ENCODE measurements at regions not wholly inside any gene's neighbourhood (a gene's known extent, or its start where the extent isn't known, plus 50 kb on each side); places are given as distances from the start of the nearest gene placed in this dataset.
"Not testable (repeated sequence)": the region's sequence is repeated elsewhere in the genome, so short reads cannot be mapped to it uniquely, and the experiment has no call there.

DNA sequence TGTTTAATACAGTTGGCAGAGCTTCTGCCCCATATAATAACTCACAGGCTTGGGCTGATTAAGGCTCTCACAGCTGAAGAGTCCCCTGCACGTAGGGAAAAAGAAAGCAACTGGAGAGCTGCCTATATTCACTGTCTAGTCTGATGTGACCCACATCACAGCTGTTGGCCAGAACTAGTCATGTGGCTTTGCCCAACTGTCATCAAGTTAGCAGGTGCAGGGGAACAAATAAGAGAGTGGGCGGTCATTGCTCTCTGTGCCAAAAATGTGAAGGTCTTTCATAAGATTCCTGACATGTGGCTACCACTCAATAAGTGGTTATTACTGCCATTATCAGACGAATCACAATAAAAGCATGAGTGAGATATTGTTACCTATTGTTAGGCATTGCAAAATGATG, 665.2 kb downstream of the DOK5 start:
- CTCF ChIA-PET, result no interaction called here
- Mint-ChIP-seq H3K4me3 (no peak overlapping the region), H3K27me3 (ENCODE audit: low read depth) (no peaks in the 10 kb centered on the region), H3K27ac (no peak overlapping the region), H3K9me3 (no peaks in the 10 kb centered on the region), H3K36me3 (ENCODE audit: low read depth) (no peaks in the 10 kb centered on the region), H3K4me1 (ENCODE audit: low read depth) (no peaks in the 10 kb centered on the region)
- intact Hi-C loops (cut with micrococcal nuclease), result no loop called here
- no peak for DNase-seq

DNA sequence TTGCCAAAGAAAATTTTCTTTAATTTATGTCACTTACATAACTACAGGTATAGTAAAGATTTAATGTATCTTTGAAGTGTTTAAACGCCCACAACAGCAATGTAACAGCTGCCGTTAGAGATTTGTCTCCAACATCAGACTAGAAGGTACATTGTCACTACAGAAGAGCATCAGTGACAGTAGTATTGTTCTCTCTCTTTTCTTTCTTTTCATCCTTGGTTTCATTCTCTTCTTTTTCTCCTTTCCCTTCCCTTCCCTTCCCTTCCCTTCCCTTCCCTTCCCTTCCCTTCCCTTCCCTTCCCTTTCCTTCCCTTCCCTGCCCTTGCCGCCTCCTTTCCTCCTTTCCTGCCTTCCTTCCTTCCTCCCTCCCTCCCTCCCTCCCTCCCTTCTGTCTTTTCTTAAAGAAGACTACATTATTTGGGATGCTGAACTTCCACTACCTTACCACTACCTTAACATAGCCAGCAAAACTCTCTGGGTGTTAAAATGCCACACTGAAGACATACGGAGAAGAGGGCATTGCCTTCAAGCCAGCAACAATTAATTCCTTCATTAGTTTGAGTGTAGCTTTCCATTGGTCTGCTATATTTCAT, 663.9 kb downstream of the DOK5 start:
- no peaks in the 10 kb centered on the region for H3K27me3 Mint-ChIP-seq (ENCODE audit: low read depth)
- intact Hi-C loops (cut with micrococcal nuclease), result no loop called here
- no peaks in the 10 kb centered on the region for H3K9me3 Mint-ChIP-seq
- DNase-seq, result no peak
- no peak overlapping the region for H3K4me3 Mint-ChIP-seq
- H3K27ac Mint-ChIP-seq, result no peak overlapping the region
- H3K4me1 Mint-ChIP-seq (ENCODE audit: low read depth), result no peaks in the 10 kb centered on the region
- CTCF ChIA-PET, result no interaction called here
- no peaks in the 10 kb centered on the region for H3K36me3 Mint-ChIP-seq (ENCODE audit: low read depth)

DNA sequence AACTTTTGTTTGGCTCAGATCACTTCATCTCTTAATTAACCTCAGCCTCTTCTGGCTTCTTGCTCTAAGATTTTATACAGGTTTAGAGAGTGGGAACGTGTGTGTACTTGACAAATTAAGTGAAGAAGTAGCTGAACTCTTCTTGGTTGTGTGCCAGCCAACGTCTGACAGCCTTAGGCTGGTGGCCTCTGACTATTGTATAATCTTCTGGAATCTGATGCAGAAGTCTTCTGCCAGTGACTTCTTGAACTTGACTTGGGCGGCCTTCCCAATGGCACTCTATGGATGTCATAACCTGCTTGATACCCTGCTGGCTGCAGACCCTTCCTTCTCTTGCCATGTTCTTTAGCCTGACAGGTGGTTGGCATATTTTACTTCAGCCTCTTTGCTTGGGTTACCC, 660.5 kb downstream of the DOK5 start:
- intact Hi-C loops (cut with micrococcal nuclease), result no loop called here
- no peaks in the 10 kb centered on the region for H3K27me3 Mint-ChIP-seq (ENCODE audit: low read depth)
- no peaks in the 10 kb centered on the region for H3K4me1 Mint-ChIP-seq (ENCODE audit: low read depth)
- no peaks in the 10 kb centered on the region for H3K9me3 Mint-ChIP-seq
- H3K27ac Mint-ChIP-seq, result no peak overlapping the region
- no peak for DNase-seq
- H3K4me3 Mint-ChIP-seq, result no peak overlapping the region
- H3K36me3 Mint-ChIP-seq (ENCODE audit: low read depth), result no peaks in the 10 kb centered on the region
- CTCF ChIA-PET, result no interaction called here

DNA sequence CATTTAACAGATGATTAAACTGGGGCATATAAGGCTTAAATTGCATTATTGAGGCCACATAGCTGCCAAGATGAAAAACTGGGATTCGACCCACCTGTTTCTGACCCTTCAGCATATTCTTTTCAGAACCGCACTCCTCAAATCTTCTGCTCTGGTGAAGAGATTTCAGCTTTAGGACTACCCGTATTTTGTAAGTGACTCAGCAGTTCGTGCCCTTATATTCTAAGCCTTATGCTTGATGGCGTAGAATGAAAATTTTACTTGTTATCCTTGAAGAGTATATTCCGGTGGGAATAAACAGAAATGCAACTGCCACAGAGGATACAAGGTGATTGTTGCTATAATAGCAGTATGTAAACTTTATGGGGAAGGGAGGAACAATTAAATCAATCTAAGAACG, 657.1 kb downstream of the DOK5 start:
- Mint-ChIP-seq H3K36me3 (ENCODE audit: low read depth) (no peaks in the 10 kb centered on the region), H3K9me3 (no peaks in the 10 kb centered on the region), H3K4me1 (ENCODE audit: low read depth) (no peaks in the 10 kb centered on the region), H3K27ac (no peak overlapping the region), H3K4me3 (no peak overlapping the region), H3K27me3 (ENCODE audit: low read depth) (no peaks in the 10 kb centered on the region)
- intact Hi-C loops (cut with micrococcal nuclease), result no loop called here
- CTCF ChIA-PET, result no interaction called here
- no peak for DNase-seq

DNA sequence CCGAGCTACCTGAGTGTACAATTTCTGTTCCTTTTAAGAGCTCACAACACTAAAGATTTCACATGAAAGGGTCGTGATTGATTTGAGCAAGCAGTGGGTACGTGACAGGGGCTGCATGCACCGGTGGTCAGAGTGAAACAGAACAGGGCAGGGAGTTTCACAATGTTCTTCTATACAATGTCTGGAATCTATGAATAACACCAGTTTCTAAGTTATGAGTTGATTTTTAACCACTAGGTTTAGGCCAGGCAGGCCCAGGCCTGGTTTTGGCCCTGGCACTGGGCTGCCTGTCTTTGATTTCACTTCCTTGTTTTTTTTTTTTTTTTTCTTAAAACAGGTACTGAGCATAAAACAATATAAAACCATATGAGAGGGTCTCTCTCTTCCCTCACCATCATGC, 642.2 kb downstream of the DOK5 start:
- CTCF ChIA-PET; H3K27me3 Mint-ChIP-seq (ENCODE audit: low read depth); intact Hi-C loops (cut with micrococcal nuclease); H3K4me3 Mint-ChIP-seq; H3K9me3 Mint-ChIP-seq; H3K27ac Mint-ChIP-seq; H3K4me1 Mint-ChIP-seq (ENCODE audit: low read depth); H3K36me3 Mint-ChIP-seq (ENCODE audit: low read depth); DNase-seq: not testable (repeated sequence)

DNA sequence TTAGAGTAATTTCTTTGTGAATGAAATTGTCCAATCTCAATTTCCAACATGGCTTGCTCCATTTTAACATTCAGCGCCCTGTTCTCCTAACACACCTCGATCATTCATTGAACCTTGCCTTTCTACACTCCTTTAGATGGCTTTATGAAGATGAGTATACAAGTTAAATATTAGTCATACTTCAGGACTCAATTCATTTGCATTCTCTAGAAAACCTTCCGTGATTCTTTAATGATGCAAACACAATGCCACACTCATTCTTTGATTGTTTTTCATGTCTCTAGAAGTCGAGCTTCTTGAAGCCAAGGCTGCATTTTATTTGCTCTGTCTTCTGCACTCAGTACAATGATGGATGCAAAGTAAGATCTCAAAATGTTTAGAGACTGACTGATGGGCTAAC, 641.2 kb downstream of the DOK5 start:
- no peak for DNase-seq
- CTCF ChIA-PET, result no interaction called here
- no peaks in the 10 kb centered on the region for H3K36me3 Mint-ChIP-seq (ENCODE audit: low read depth)
- H3K9me3 Mint-ChIP-seq, result peaks cover 4% of the 10 kb centered on the region
- intact Hi-C loops (cut with micrococcal nuclease), result no loop called here
- H3K4me3 Mint-ChIP-seq, result no peak overlapping the region
- H3K27ac Mint-ChIP-seq, result no peak overlapping the region
- no peaks in the 10 kb centered on the region for H3K4me1 Mint-ChIP-seq (ENCODE audit: low read depth)
- H3K27me3 Mint-ChIP-seq (ENCODE audit: low read depth), result no peaks in the 10 kb centered on the region

DNA sequence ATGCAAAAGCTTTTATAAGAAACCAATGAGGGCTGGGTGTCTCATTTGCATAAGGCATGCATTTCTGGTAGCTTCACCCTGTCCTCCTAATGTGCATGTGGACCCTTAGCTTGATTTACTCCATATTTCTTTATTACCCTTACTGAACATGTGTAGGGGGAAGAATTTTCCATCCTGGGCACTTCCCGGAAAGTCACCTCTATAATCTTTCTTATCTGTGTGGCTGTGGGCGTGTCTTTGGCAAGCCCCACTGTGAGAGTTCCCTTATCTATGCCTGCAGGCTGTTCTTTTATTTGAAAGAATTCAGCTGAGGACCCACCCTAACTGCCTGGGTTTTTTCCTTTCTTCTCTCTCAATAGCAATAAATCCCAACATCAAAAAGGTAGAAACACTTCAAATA, 627.8 kb downstream of the DOK5 start:
- H3K27ac Mint-ChIP-seq, result no peak overlapping the region

DNA sequence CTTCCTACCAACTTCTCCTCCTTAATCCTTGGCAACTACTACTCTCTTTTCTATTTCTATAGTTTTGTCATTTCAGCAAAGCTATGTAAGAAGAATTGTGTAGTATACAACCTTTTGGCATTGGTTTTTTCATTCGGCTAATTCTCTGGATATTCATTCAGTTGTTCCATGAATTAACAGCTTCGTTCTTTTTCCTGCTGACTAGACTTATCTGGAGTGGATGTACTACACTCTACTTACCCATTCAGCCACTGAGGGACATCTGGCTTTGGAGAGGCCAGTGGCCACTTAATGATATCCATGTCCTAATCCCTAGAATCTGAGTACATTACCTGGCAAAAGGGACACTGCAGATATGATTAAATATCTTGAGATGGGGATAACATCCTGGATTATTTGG, 623.9 kb downstream of the DOK5 start:
- Mint-ChIP-seq H3K36me3 (ENCODE audit: low read depth) (no peaks in the 10 kb centered on the region), H3K27ac (no peak overlapping the region), H3K4me3 (no peak overlapping the region), H3K9me3 (peaks cover 6% of the 10 kb centered on the region), H3K4me1 (ENCODE audit: low read depth) (no peaks in the 10 kb centered on the region), H3K27me3 (ENCODE audit: low read depth) (no peaks in the 10 kb centered on the region)
- intact Hi-C loops (cut with micrococcal nuclease), result no loop called here
- DNase-seq, result no peak
- CTCF ChIA-PET, result no interaction called here

More for the DNA sequence above, 627.8 kb downstream of the DOK5 start:
- Mint-ChIP-seq H3K4me3 (no peak overlapping the region), H3K27me3 (ENCODE audit: low read depth) (no peaks in the 10 kb centered on the region), H3K4me1 (ENCODE audit: low read depth) (no peaks in the 10 kb centered on the region), H3K36me3 (ENCODE audit: low read depth) (no peaks in the 10 kb centered on the region), H3K9me3 (peaks cover 6% of the 10 kb centered on the region)
- CTCF ChIA-PET, result interaction anchor here (0.7 kb wide), 1 partner anchor 1705 kb away, joined by 3 read pairs; no protein-coding TSS in a partner anchor
- no peak for DNase-seq
- intact Hi-C loops (cut with micrococcal nuclease), result no loop called here

DNA sequence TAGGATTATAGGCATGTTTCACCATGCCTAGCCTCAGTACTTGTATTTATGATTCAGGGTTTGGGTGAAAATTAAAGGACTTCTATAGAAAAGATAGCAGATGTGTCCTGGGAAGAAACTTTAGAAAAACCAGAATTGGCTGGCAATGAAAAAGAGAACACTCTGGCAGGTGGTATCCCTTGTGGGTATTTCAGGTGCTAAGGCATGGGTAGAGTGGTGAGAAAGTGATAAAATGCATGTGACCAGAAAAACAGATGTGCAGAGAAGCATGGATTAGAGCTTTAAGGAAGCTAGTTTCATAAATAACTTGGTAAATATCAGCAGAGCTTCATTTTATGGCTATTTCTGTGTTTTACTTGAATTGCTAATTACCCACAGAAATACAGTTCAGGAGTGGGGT, 622.2 kb downstream of the DOK5 start:
- CTCF ChIA-PET, result no interaction called here
- DNase-seq, result no peak
- no peaks in the 10 kb centered on the region for H3K36me3 Mint-ChIP-seq (ENCODE audit: low read depth)
- no peaks in the 10 kb centered on the region for H3K27me3 Mint-ChIP-seq (ENCODE audit: low read depth)
- H3K9me3 Mint-ChIP-seq, result peaks cover 6% of the 10 kb centered on the region
- no peaks in the 10 kb centered on the region for H3K4me1 Mint-ChIP-seq (ENCODE audit: low read depth)
- no peak overlapping the region for H3K27ac Mint-ChIP-seq
- intact Hi-C loops (cut with micrococcal nuclease), result no loop called here
- H3K4me3 Mint-ChIP-seq, result no peak overlapping the region

DNA sequence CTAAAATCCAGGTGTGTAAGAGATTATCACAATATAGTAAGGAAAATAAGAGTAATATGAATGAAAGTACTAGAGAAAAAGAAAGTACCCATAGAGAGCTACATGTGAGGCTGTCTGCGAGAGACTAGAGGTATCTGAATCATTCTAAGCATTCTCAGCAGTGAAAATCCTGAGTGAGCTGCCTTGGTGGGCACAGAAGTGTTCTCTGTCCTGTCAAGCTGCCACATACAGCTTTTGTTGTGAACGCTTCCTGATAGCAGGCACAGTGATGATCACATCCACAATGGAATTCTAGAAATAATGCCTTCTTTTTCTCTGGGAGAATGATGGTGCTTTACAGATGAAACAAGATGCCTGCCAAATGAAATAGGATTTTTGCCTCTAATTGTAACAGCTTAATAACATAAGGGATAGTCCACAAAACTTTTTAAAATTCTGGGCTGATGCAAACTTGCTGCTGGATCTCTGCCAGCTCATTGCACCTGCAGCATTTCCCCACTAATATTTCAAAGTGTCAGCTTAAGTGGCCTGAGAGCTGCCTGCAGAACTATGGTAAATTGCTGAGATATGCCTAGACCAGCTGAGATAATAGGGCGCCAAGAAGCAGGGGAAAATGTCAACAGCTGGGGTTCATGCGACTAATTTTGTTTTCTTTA, 620.5 kb downstream of the DOK5 start:
- DNase-seq, result no peak
- Mint-ChIP-seq H3K36me3 (ENCODE audit: low read depth) (no peaks in the 10 kb centered on the region), H3K4me3 (no peak overlapping the region), H3K9me3 (peaks cover 2% of the 10 kb centered on the region), H3K27ac (no peak overlapping the region), H3K4me1 (ENCODE audit: low read depth) (no peaks in the 10 kb centered on the region), H3K27me3 (ENCODE audit: low read depth) (no peaks in the 10 kb centered on the region)
- intact Hi-C loops (cut with micrococcal nuclease), result no loop called here
- CTCF ChIA-PET, result no interaction called here

DNA sequence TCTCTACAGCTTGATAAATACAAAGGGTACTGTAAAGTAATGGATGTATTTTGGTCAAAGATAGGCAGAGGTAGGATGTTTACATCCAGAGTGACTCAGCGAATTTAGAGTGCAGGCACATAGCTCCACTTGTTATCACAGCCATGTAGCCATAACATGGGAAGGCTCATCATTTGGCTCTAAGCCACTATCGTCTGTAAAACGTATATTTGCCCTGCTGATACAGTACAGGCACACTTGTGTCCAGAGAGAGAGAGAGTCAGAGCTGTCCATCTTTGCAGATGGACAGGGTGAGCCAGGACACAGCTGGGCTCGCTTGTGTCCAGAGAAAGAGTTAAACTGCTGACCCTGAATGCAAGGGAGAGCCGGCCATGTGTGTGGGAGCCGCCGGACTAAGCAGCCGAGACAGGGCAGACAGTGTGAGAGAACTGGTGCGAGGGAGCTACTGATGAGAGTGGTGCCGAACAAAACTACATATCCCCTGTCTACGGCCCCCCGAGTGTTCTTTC, 619.0 kb downstream of the DOK5 start:
- Mint-ChIP-seq H3K9me3 (no peaks in the 10 kb centered on the region), H3K27me3 (ENCODE audit: low read depth) (no peaks in the 10 kb centered on the region), H3K27ac (no peak overlapping the region), H3K4me1 (ENCODE audit: low read depth) (no peaks in the 10 kb centered on the region), H3K4me3 (no peak overlapping the region), H3K36me3 (ENCODE audit: low read depth) (no peaks in the 10 kb centered on the region)
- intact Hi-C loops (cut with micrococcal nuclease), result no loop called here
- CTCF ChIA-PET, result no interaction called here
- no peak for DNase-seq

DNA sequence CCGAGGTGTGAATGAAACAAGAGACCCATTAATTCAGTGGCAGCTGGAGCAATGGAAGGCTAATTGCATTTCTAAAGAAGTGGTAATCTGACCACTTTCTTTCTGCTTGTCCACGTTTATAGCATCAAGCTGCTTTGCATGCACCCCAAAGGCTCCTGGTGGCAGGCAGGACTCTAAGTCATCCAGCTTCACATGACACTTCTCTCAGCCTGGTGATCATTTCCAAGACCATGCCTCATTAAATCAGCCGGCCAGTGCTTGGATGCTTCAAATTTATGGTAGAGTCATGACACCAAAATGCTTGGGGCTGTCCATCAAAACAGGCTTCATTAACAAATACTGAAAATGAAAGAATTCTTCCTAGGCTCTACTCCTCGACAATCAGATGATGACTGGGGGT, 614.9 kb downstream of the DOK5 start:
- intact Hi-C loops (cut with micrococcal nuclease), result no loop called here
- peaks cover 1% of the 10 kb centered on the region for H3K9me3 Mint-ChIP-seq
- CTCF ChIA-PET, result no interaction called here
- H3K27ac Mint-ChIP-seq, result no peak overlapping the region
- H3K27me3 Mint-ChIP-seq (ENCODE audit: low read depth), result no peaks in the 10 kb centered on the region
- no peaks in the 10 kb centered on the region for H3K36me3 Mint-ChIP-seq (ENCODE audit: low read depth)
- H3K4me1 Mint-ChIP-seq (ENCODE audit: low read depth), result no peaks in the 10 kb centered on the region
- no peak overlapping the region for H3K4me3 Mint-ChIP-seq
- DNase-seq, result no peak

DNA sequence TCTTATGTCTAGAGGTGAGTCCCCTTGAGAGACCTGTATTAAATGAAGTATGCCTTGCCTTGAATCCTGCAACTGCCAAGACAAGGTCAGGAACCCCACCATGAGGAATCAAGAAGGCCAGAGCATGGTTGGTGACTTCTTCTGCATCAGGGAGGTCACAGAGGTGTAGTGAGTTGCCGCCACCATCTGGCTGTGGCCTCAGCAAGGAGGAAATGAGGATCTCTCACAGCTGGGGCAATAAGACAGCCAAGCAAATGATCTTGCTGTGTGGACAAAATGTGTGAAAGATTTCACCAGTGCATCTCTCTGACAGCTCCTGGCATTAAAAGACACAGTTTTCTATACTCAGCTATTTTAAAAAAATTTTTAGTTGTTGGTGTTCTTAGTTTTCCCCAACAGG, 611.0 kb downstream of the DOK5 start:
- Mint-ChIP-seq H3K36me3 (ENCODE audit: low read depth) (no peaks in the 10 kb centered on the region), H3K27me3 (ENCODE audit: low read depth) (no peaks in the 10 kb centered on the region), H3K4me3 (no peak overlapping the region), H3K4me1 (ENCODE audit: low read depth) (no peaks in the 10 kb centered on the region), H3K9me3 (peaks cover 3% of the 10 kb centered on the region), H3K27ac (no peak overlapping the region)
- intact Hi-C loops (cut with micrococcal nuclease), result no loop called here
- CTCF ChIA-PET, result interaction anchor here (0.6 kb wide), 1 partner anchor 570 kb away, joined by 3 read pairs; no protein-coding TSS in a partner anchor
- DNase-seq, result no peak
